ENCODE measurements at regions not wholly inside any gene's neighbourhood (a gene's known extent, or its start where the extent isn't known, plus 50 kb on each side); places are given as distances from the start of the nearest gene placed in this dataset.

GRCh38 chr4:33577791-33578190, 2666.5 kb downstream of the ARAP2 start:
- TF ChIP-seq ESRRG (CRISPR knock-in tag; IDR thresholded peaks at IDR 0.05): no peak
- no peak for TF ChIP-seq TCF4 (CRISPR knock-in tag; IDR thresholded peaks at IDR 0.05; ENCODE audit: borderline replicate concordance)
- TF ChIP-seq, protein P1, sequence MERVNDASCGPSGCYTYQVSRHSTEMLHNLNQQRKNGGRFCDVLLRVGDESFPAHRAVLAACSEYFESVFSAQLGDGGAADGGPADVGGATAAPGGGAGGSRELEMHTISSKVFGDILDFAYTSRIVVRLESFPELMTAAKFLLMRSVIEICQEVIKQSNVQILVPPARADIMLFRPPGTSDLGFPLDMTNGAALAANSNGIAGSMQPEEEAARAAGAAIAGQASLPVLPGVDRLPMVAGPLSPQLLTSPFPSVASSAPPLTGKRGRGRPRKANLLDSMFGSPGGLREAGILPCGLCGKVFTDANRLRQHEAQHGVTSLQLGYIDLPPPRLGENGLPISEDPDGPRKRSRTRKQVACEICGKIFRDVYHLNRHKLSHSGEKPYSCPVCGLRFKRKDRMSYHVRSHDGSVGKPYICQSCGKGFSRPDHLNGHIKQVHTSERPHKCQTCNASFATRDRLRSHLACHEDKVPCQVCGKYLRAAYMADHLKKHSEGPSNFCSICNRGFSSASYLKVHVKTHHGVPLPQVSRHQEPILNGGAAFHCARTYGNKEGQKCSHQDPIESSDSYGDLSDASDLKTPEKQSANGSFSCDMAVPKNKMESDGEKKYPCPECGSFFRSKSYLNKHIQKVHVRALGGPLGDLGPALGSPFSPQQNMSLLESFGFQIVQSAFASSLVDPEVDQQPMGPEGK (CRISPR knock-in tag; IDR thresholded peaks at IDR 0.05; ENCODE audit: borderline replicate concordance): no peak
- TF ChIP-seq ARNTL (CRISPR knock-in tag; IDR thresholded peaks at IDR 0.05; ENCODE audit: borderline replicate concordance, low read depth): no peak
- no peak for TF ChIP-seq TOX (CRISPR knock-in tag; IDR thresholded peaks at IDR 0.05; ENCODE audit: borderline replicate concordance)
- TF ChIP-seq ZNF70 (CRISPR knock-in tag; IDR thresholded peaks at IDR 0.05): no peak
- no peak for TF ChIP-seq TSHZ2 (CRISPR knock-in tag; IDR thresholded peaks at IDR 0.05)
- TF ChIP-seq ZC3H10 (CRISPR knock-in tag; IDR thresholded peaks at IDR 0.05): no peak
- TF ChIP-seq ISL1 (CRISPR knock-in tag; IDR thresholded peaks at IDR 0.05): no peak
- TF ChIP-seq BACH2 (CRISPR knock-in tag; IDR thresholded peaks at IDR 0.05; ENCODE audit: borderline replicate concordance): no peak
- no peak for TF ChIP-seq ZNF565 (CRISPR knock-in tag; conservative IDR thresholded peaks at IDR 0.05; ENCODE audit: low read depth)
- no peak for TF ChIP-seq POU6F1 (CRISPR knock-in tag; IDR thresholded peaks at IDR 0.05; ENCODE audit: borderline replicate concordance, low read depth)

GRCh38 chr4:33579951-33580350, 2664.4 kb downstream of the ARAP2 start:
- TF ChIP-seq ZNF565 (CRISPR knock-in tag; conservative IDR thresholded peaks at IDR 0.05; ENCODE audit: low read depth) (no peak), ZFP30 (CRISPR knock-in tag; IDR thresholded peaks at IDR 0.05) (no peak), TSHZ2 (CRISPR knock-in tag; IDR thresholded peaks at IDR 0.05) (no peak), ESRRG (CRISPR knock-in tag; IDR thresholded peaks at IDR 0.05) (no peak), POU6F1 (CRISPR knock-in tag; IDR thresholded peaks at IDR 0.05; ENCODE audit: borderline replicate concordance, low read depth) (no peak), ISL1 (CRISPR knock-in tag; IDR thresholded peaks at IDR 0.05) (no peak), GLIS3 (CRISPR knock-in tag; IDR thresholded peaks at IDR 0.05) (no peak), ZFP3 (CRISPR knock-in tag; IDR thresholded peaks at IDR 0.05) (no peak), PPARA (CRISPR knock-in tag; IDR thresholded peaks at IDR 0.05; ENCODE audit: borderline replicate concordance) (no peak), ZC3H10 (CRISPR knock-in tag; IDR thresholded peaks at IDR 0.05) (no peak), TOX (CRISPR knock-in tag; IDR thresholded peaks at IDR 0.05; ENCODE audit: borderline replicate concordance) (no peak), ZNF8 (CRISPR knock-in tag; IDR thresholded peaks at IDR 0.05) (no peak), ARNTL (CRISPR knock-in tag; IDR thresholded peaks at IDR 0.05; ENCODE audit: borderline replicate concordance, low read depth) (no peak)
- TF ChIP-seq, protein P2, sequence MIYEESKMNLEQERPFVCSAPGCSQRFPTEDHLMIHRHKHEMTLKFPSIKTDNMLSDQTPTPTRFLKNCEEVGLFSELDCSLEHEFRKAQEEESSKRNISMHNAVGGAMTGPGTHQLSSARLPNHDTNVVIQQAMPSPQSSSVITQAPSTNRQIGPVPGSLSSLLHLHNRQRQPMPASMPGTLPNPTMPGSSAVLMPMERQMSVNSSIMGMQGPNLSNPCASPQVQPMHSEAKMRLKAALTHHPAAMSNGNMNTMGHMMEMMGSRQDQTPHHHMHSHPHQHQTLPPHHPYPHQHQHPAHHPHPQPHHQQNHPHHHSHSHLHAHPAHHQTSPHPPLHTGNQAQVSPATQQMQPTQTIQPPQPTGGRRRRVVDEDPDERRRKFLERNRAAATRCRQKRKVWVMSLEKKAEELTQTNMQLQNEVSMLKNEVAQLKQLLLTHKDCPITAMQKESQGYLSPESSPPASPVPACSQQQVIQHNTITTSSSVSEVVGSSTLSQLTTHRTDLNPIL (CRISPR knock-in tag; IDR thresholded peaks at IDR 0.05; ENCODE audit: low read depth): no peak
- no peak for ATAC-seq

More at GRCh38 chr4:33577791-33578190, 2666.5 kb downstream of the ARAP2 start:
- no peak for ATAC-seq

Measured in SK-N-SH treated with all-trans-retinoic acid at 6 μM for 48 hours (cell line).